Psoas muscle (tissue), 7 donors: ENCODE measurements at regions not wholly inside any gene's neighbourhood (a gene's known extent, or its start where the extent isn't known, plus 50 kb on each side); places are given as distances from the start of the nearest gene placed in this dataset.
A peak's percentile ranks its signal among the peaks of the same experiment; 100 is the strongest.

Experiments
- ATAC-seq, 4 donors: fragments of 200-7000 bp; cut with Tn5 transposase; one replicate each; pipeline ENCODE4 v1.9.1; 2020; ENCODE audit warnings: moderate library complexity in 3 of 4, mild to moderate bottlenecking in 2 of 4
- DNase-seq, 2 donors: peaks; one replicate each; pipeline ENCODE4 v3.0.0-alpha.2; 2020
- H3K27ac ChIP-seq: fragments of 200-600 bp; one replicate; pipeline ENCODE4 v1.8.0; 2022
- H3K27me3 ChIP-seq, 3 donors: fragments of 200-600 bp in 1 of 3; one replicate each; pipeline versions ENCODE4 v1.6.1 to v1.8.0; 2013 to 2022; ENCODE audit warnings: low read length in 2 of 3, mild to moderate bottlenecking in 2 of 3, moderate library complexity in 1 of 3; ENCODE audit not compliant: insufficient read depth in 3 of 3
- H3K36me3 ChIP-seq, 2 donors: fragments of 200-600 bp in 1 of 2; one replicate each; pipeline versions ENCODE4 v1.6.1 to v1.8.0; 2013 to 2022; ENCODE audit warnings: low read depth in 1 of 2, mild to moderate bottlenecking in 1 of 2, moderate library complexity in 1 of 2; ENCODE audit not compliant: insufficient read depth in 1 of 2
- H3K4me1 ChIP-seq: fragments of 200-600 bp; one replicate; pipeline ENCODE4 v1.8.0; 2022
- H3K4me3 ChIP-seq: fragments of 200-600 bp; one replicate; pipeline ENCODE4 v1.8.0; 2022; ENCODE audit warnings: mild to moderate bottlenecking
- H3K9me3 ChIP-seq: fragments of 200-600 bp; one replicate; pipeline ENCODE4 v1.8.0; 2022
- CTCF ChIP-seq: fragments of 200-600 bp; IDR thresholded peaks from one replicate; pipeline ENCODE4 v1.8.0; 2022; ENCODE audit warnings: antibody characterized with exemption
- WGBS, 3 donors: extraction: QIAGEN DNeasy Blood & Tissue Kit; methylation state at CpG; one replicate each; pipeline versions ENCODE4 v1.1.6 to v1.1.7; 2013; 5-methylcytosine and 5-hydroxymethylcytosine counted together
- intact Hi-C, 2 donors: fragments of 100-400 bp; cut with DNase I; formaldehyde crosslinking; loops; one replicate each; pipeline versions ENCODE4 v1.11.0 to v1.14.2; 2022
- donor health status: healthy with polysubstance abuse.
- donor health status: DM: no; HTN: no; CAD: no; lungs with moderate emphysema.
- donor health status: Bipolar disorder and iron deficiency.
- donor health status: healthy.
- donor health status: DM: yes; HTN: yes; CAD: no.
- donor health status: DM: no; HTN: no; CAD: no.
- donor health status: DM: yes; HTN: yes; CAD: no.

GRCh38 chrX:115892056-115892708, 278.4 kb upstream of the AGTR2 start:
- H3K4me3 ChIP-seq, result peak overlapping the region; percentile 64
- H3K4me1 ChIP-seq, result no peaks in the 10 kb centered on the region
- ATAC-seq, result no peak
- no peak for TF ChIP-seq CTCF
- H3K27ac ChIP-seq, result peak overlapping the region; percentile 78
- intact Hi-C loops, result no loop called here
- 75 to 98% (median 80%) methylated on average over 6 to 7 of the region's 7 CpGs for WGBS, 3 donors
- no peaks in the 10 kb centered on the region for H3K9me3 ChIP-seq
- DNase-seq, result peak in 1 of 2 donors; percentile 23
- no peaks in the 10 kb centered on the region for H3K27me3 ChIP-seq
- no peaks in the 10 kb centered on the region for H3K36me3 ChIP-seq

GRCh38 chrX:115892787-115893671, 277.5 kb upstream of the AGTR2 start:
- Histone ChIP-seq H3K9me3 (no peaks in the 10 kb centered on the region), H3K4me1 (no peaks in the 10 kb centered on the region), H3K36me3 (no peaks in the 10 kb centered on the region), H3K4me3 (peak overlapping the region; percentile 64), H3K27me3 (no peaks in the 10 kb centered on the region), H3K27ac (peak overlapping the region; percentile 78)
- peak; percentile 65 for TF ChIP-seq CTCF
- peak; percentile 40 to 77 for DNase-seq
- 35 to 77% (median 73%) methylated on average over 11 to 13 of the region's 13 CpGs for WGBS, 3 donors
- intact Hi-C loops, result no loop called here
- ATAC-seq, result peak; percentile 90 to 92 (median 90)

GRCh38 chrX:115894087-115894486, 276.5 kb upstream of the AGTR2 start:
- WGBS, 3 donors, result 23 to 75% (median 44%) methylated on average over 1 to 4 of the region's 4 CpGs
- Histone ChIP-seq H3K4me1 (no peaks in the 10 kb centered on the region), H3K27me3 (no peaks in the 10 kb centered on the region), H3K4me3 (peak overlapping the region; percentile 64), H3K36me3 (no peaks in the 10 kb centered on the region), H3K9me3 (no peaks in the 10 kb centered on the region), H3K27ac (no peak overlapping the region)
- DNase-seq, result peak in 1 of 2 donors; percentile 53
- ATAC-seq, result peak; percentile 63 to 77 (median 67)
- intact Hi-C loops, result no loop called here
- peak; percentile 51 for TF ChIP-seq CTCF

- no peaks in the 10 kb centered on the region for H3K4me1 ChIP-seq
- no peaks in the 10 kb centered on the region for H3K9me3 ChIP-seq
- no peaks in the 10 kb centered on the region for H3K27me3 ChIP-seq
- no peak overlapping the region for H3K27ac ChIP-seq
- TF ChIP-seq CTCF, result no peak
- H3K4me3 ChIP-seq, result no peak overlapping the region
- ATAC-seq, result no peak
- no peaks in the 10 kb centered on the region for H3K36me3 ChIP-seq
- WGBS, 3 donors, result 85 to 98% (median 95%) methylated on average over 5 to 6 of the region's 6 CpGs
- intact Hi-C loops, result no loop called here
- peak in 1 of 2 donors; percentile 38 for DNase-seq
These were observed 274.7 kb upstream of the AGTR2 start for GRCh38 chrX:115895678-115896329.
